Ecto neural progenitor cell (in vitro differentiated cells): ENCODE measurements at regions not wholly inside any gene's neighbourhood (a gene's known extent, or its start where the extent isn't known, plus 50 kb on each side); places are given as distances from the start of the nearest gene placed in this dataset.

Experiments used
- DNase-seq: peaks from one replicate; pipeline ENCODE4 v3.0.0-alpha.2; 2018; ENCODE audit warnings: low spot score

- no peak for DNase-seq
Measured at GRCh38 chr11:127411283-127411682, 410.7 kb upstream of the KIRREL3 start.

- DNase-seq: no peak
Measured at GRCh38 chr11:127395034-127395433, 394.5 kb upstream of the KIRREL3 start.

DNA sequence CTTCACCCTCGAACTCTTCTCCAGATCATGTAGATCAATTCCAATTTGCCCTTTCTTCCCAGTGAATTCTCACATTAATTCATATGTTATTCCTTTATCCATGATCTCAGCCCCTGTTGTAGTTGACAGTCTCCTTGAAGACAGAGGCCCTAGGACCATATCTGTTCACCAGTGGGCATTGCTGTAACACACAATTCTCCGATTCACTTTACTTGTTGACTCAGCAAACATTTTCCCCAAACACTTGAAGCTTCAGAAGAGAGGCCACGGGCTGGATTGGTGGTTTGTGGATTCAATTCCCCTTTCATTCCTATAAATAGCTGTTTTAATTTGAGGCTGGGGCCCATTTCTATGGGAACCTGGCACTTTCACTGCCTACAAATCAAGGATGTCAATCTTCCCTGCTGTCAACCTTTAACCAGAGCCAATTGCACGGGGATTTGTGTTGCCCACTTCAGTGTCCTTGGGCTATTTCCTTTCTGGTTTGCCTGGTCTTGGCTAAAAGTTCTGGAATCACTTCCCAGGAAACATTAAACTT is 393.0 kb upstream of the KIRREL3 start:
- no peak for DNase-seq

DNA sequence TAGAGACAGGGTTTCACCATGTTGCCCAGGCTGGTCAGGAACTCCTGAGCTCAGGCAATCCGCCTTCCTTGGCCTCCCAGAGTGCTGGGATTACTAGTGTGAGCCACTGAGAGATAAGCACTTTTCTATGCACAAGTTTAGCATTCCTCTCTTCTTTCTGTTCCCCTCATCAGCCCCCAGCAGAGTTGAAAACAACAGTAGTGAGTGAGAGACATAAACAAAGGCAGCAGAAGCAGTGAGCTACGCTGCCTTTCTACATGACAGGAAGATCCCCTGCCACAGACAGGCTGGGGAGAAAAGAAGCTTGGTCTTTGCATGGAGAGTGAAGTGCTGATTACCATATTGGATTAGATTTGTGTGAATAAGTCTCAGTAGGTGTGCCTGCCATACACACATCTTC is 392.0 kb upstream of the KIRREL3 start:
- DNase-seq: no peak

DNA sequence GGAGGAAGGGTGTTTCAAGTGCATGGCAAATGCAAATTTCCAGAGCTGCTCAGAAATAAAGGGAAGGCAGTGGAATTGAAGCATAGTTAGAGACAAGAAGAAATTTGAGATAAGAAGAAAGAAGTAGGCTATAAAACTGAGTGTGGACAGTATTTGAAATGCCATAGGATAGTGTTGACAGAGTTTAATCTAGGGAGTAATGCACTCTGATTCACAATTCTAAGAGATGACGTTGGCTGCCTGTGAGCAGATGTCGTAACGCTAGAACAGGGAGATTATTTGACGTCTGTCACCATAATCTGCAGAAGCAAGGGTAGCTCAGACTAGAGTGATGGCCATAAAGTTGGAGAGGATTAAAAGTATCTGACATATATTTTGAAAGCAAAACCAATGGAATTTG is 389.9 kb upstream of the KIRREL3 start:
- DNase-seq: no peak

GRCh38 chr11:127385071-127385470 is 384.5 kb upstream of the KIRREL3 start:
- no peak for DNase-seq

GRCh38 chr11:127383026-127383425 is 382.5 kb upstream of the KIRREL3 start:
- DNase-seq: no peak

- no peak for DNase-seq
Measured at GRCh38 chr11:127381247-127381646, 380.7 kb upstream of the KIRREL3 start.

DNA sequence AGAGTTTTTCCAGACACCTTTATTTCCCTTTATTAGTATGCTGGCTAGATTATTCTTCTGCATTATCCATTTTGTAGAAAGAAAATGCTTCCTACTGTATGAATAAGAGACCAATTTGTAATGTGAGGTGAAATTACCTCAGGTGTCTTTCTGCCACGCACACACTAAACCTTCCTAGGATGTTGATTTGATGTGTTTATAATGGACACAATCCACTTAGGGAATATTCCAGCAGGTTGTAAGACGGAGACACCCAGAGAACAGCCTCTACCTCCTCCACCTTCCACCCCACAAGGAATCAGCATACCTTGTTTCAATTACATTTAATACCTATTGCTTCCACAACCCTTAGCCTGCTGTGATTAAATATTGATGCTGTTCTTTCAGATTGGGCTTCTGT is 379.1 kb upstream of the KIRREL3 start:
- no peak for DNase-seq

GRCh38 chr11:127376301-127376700 is 375.7 kb upstream of the KIRREL3 start:
- DNase-seq: no peak

DNA sequence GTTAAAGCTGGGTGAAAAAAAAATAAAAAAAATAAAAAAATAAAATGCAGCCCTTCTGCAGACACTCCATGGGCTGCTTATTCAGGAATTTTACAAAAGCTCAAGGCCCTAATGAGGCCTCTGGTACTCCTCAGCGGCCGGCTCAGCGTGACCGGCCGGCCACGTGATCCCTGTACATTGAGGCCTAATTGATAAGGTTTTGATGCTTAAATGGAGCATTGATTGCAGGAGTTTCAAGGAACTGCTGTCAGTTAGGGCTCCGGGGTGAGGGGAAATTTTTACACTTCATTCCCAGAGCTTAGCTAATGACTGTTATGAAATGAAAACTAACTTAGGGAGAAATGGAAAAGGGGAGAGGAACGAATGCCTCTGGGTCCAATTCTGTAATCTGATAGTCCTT is 368.8 kb upstream of the KIRREL3 start:
- no peak for DNase-seq

DNA sequence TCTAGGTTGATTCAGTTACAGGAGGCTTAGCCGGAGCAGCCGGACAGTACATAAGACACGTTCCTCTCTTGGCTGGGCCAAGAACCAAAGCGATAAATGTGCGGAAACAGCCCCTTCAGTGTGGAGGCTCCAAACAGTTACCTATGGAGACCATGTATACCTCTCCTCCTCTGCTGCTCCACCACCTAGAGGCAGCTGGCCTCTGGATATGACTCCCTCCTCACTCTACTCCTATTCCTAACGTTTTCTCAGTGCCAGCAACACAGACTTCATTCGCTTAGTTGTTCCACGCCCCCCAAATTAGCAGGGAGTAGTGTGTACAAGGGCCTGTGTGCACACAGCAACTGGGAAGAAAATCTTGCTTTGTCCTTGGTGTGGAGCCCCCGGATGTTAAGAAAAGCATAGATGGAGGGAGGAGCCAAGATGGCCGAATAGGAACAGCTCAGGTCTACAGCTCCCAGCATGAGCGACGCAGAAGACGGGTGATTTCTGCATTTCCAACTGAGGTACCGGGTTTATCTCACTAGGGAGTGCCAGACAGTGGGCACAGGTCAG is 362.3 kb upstream of the KIRREL3 start:
- no peak for DNase-seq

DNA sequence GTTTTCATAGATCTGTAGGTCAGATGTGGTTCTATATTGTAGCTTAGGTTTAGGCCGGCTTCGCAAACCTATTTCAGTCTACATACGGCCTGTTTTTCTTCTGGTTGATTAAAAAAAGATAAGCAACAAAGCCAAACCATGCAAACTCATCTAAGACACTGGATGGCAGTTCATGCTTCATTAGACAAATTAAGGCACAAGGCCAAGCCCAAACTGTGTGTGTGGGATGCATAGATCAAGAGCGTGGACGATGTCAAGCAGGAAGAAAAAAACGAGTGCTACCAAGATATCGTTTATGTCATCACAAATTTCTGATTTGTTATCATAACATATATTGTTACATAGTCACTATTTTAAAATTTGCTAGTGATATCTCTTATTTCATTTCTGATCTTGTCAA is 357.6 kb upstream of the KIRREL3 start:
- DNase-seq: no peak

- no peak for DNase-seq
Measured at GRCh38 chr11:127350476-127350875, 349.9 kb upstream of the KIRREL3 start.

DNA sequence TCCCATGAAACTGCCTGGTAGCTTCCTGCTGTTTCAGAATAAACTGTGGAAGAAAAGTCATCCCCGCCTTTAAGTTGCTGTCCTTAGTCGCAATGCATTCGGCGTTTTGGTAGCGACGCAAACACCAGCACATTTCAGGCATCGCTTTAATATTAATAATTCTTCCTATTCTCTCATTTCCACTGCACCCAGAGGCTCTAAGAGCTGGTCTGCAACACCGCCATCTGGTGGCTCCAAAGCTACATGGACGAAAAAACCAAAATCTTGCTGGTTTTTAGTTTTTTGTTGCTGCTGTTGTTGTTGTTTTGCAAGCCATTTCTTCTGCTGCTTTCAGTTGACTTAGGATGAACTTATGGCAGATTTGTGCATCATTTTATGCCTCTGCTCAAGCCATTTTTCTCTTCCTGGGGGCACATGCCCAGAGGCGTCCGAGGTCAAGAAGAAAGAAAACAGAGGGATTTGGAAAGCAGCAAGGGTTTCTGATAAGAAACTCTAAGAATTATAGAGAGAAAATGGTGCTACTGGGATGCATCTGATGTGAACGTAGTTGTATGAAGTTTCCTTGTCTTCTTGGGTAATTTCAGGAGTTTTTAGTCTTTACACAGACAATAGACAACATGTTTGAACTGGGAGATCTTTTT is 345.4 kb upstream of the KIRREL3 start:
- DNase-seq: no peak

DNA sequence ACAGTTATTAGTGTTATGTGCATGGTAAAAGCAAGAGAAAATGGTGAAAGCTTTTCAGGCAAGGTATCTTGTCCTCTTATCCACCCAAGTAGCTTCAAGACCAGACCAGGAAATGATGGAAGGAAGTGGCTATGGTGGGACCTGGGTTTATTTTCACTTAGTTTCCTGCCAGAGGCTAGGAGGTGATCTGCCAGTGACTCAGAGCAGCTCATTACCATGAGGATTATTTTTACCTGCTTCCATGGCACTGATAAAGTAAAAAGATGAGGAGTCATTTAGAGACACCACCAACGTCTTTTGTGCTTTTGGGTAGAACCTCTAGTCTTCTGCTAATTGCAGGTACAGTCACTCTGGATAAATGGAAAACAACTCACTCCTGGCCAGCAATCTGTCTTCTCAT is 339.9 kb upstream of the KIRREL3 start:
- DNase-seq: no peak

DNA sequence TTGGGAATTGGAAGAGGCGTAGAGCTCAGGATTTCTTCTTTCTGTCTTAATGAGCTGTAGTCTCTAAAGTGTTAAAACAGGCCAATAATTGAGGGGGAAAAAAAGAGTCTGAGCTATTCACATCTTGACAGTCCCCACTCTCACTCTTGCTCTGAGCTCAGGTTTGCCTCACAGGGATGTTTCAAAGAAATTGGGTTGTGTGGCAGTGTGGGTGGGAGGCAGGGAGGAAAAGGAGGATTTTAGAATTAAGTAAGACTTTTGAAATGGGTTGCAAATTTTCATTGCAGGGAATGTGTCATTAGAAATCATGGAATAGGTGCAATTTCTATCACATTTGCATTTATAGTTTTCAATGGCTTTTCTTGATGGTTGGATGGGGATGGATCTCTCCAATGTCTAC is 338.8 kb upstream of the KIRREL3 start:
- DNase-seq: no peak

DNA sequence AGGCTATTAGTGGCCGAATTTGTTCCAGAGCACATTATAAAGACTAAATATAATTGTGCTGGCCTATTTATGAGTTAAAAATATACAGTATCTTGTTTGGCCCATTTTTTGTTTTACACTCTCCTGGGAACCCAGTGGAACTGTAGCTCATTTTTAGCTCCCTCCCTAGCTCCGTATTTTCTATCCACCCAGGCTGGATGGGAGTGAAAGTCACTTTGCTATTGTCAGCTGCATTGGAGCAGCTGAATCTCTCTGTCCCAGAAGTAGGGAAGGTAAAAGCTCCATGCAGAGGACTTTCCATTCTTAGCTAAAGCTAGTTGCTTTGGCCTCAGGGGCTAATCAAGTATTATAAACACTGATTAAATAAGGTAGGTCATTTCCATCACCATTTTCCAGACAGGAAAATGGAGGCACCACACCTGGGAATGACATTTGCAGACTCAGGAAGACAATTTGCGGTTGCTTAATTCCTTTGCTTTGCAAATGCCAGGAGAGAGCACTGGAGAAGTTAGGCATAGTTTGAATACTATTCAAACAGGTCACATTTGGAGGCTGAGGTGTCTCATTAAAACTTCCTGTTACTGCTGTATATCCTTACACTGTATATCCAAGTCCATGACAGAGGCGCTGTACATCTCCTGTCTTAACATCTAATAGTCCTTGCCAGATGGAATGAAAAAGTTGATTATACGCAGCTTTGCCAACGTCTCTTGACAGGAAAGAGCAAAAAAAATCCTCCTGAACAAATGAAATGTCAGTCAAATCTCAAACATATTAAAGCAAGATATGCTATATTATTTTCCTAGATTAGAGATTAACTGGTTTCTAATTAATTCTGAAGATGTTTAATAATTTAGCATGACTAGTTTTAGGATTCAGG is 338.1 kb upstream of the KIRREL3 start:
- no peak for DNase-seq

- no peak for DNase-seq
Measured at GRCh38 chr11:127334466-127334865, 333.9 kb upstream of the KIRREL3 start.

DNA sequence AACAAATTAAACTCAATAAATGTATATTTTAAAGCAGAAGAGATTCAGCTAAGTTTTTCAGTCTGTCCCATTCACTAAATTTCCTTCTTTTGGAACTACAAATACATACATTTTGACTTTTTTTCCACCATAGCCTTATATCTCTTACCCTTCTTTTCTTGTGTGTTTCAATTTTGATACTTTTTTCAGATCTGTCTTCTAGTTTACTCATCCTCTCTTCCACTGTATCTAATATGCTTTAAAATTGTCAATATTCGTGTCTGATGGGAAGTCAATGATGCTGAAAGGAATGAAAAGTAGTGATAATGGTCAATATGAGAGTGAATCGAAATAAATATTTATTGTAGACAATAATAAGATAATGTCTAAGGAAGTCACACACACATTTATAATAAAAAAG is 332.3 kb upstream of the KIRREL3 start:
- no peak for DNase-seq

DNA sequence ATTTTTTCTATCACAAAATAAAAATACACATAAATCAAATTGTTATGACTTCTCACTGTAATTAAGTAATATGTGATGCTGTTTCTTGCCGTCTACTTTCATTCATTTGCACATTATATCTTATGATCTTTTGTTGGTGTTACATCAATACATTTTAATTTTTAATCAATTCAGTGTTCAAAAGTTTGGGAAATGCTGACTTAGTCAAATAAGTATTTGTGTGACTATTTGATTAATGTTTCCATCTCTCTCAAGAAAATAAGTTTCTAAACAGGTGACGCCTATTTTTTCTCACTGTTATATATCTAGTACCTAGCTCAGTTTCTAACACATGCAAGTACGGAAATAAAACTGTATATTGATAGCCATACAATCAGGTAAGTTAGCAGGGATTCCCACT is 329.5 kb upstream of the KIRREL3 start:
- DNase-seq: no peak

GRCh38 chr11:127308291-127308690 is 307.7 kb upstream of the KIRREL3 start:
- DNase-seq: no peak

GRCh38 chr11:127307700-127308099 is 307.1 kb upstream of the KIRREL3 start:
- DNase-seq: no peak
